H1 (cell line): ENCODE measurements at regions not wholly inside any gene's neighbourhood (a gene's known extent, or its start where the extent isn't known, plus 50 kb on each side); places are given as distances from the start of the nearest gene placed in this dataset.

ENCODE experiments used
- CTCF ChIA-PET: fragments of 300-600 bp; sonication (Branson Sonifier 250); formaldehyde crosslinking; loops from one replicate; lab custom pipeline; 2021; ENCODE audit not compliant: partially characterized antibody; lab: Charles Lee
- POLR2A ChIA-PET: fragments of 300-600 bp; sonication (Branson Sonifier 250); formaldehyde crosslinking; loops from one replicate; lab custom pipeline; 2021; ENCODE audit warnings: inconsistent platforms; ENCODE audit not compliant: partially characterized antibody; lab: Charles Lee
- DNase-seq, 2 experiments: peaks; one replicate each; pipeline versions ENCODE4 v3.0.0 to v3.0.0-alpha.2; 2010 to 2022; ENCODE audit warnings: low spot score in 2 of 2, low read depth in 1 of 2, mixed read lengths in 1 of 2
- FAIRE-seq: peaks from 2 replicates; lab custom pipeline; 2011; peaks lifted over from hg19 to GRCh38; lab: Jason Lieb, UNC
- H2AFZ ChIP-seq: 2 replicates; pipeline ENCODE4 v1.8.1; 2012; ENCODE audit warnings: low read length, inconsistent platforms
- H2AK5ac ChIP-seq: 2 replicates; pipeline ENCODE4 v1.6.1; 2013; ENCODE audit warnings: low read depth, low read length
- H2BK120ac ChIP-seq: replicated peaks from 2 replicates; pipeline ENCODE3; 2013; ENCODE audit warnings: low read depth, low read length, inconsistent platforms
- H2BK12ac ChIP-seq: 2 replicates; pipeline ENCODE4 v1.6.1; 2013; ENCODE audit warnings: low read depth, low read length
- H2BK15ac ChIP-seq: 2 replicates; pipeline ENCODE4 v1.6.1; 2013; ENCODE audit warnings: low read length
- H2BK20ac ChIP-seq: 2 replicates; pipeline ENCODE4 v1.6.1; 2013; ENCODE audit warnings: low read length
- H2BK5ac ChIP-seq: 2 replicates; pipeline ENCODE4 v1.6.1; 2013; ENCODE audit warnings: low read depth, low read length
- H3K14ac ChIP-seq: 2 replicates; pipeline ENCODE4 v1.6.1; 2013; ENCODE audit warnings: inconsistent platforms; ENCODE audit not compliant: insufficient read length
- H3K18ac ChIP-seq: 2 replicates; pipeline ENCODE4 v1.6.1; 2013; ENCODE audit warnings: low read length; ENCODE audit errors: extremely low read depth
- H3K23ac ChIP-seq: 2 replicates; pipeline ENCODE4 v1.6.1; 2013; ENCODE audit warnings: inconsistent platforms; ENCODE audit not compliant: insufficient read length
- H3K23me2 ChIP-seq: 2 replicates; pipeline ENCODE4 v1.6.1; 2013; ENCODE audit warnings: low read depth, low read length
- H3K27ac ChIP-seq: 2 replicates; pipeline ENCODE4 v1.6.1; 2011; ENCODE audit warnings: low read depth, low read length, inconsistent platforms
- H3K27me3 ChIP-seq, 4 experiments: replicated peaks in 1 of 4; 1 replicate in 1 of 4; 2 replicates in 3 of 4; pipeline versions ENCODE4 v1.6.1 to v1.8.1; 2011 to 2013; ENCODE audit warnings: low read length in 3 of 4, mild to moderate bottlenecking in 3 of 4, inconsistent platforms in 2 of 4, mixed read lengths in 2 of 4, moderate library complexity in 1 of 4; ENCODE audit not compliant: control insufficient read depth in 3 of 4, insufficient read depth in 3 of 4; ENCODE audit errors: extremely low read depth in 1 of 4
- H3K36me3 ChIP-seq, 4 experiments: 2 replicates each; pipeline versions ENCODE4 v1.6.1 to v1.8.1; 2011 to 2013; ENCODE audit warnings: mild to moderate bottlenecking in 4 of 4, low read length in 3 of 4, moderate library complexity in 2 of 4, control low read depth in 1 of 4, inconsistent platforms in 1 of 4; ENCODE audit not compliant: insufficient read depth in 4 of 4, control insufficient read depth in 2 of 4
- H3K4ac ChIP-seq: replicated peaks from 2 replicates; pipeline ENCODE3; 2013; ENCODE audit warnings: low read length, low read depth, mixed read lengths, inconsistent platforms; ENCODE audit not compliant: insufficient read length
- H3K4me1 ChIP-seq, 4 experiments: replicated peaks in 1 of 4; 1 replicate in 1 of 4; 2 replicates in 3 of 4; pipeline versions ENCODE4 v1.6.1 to v1.8.1; 2011 to 2013; ENCODE audit warnings: low read length in 3 of 4, inconsistent platforms in 2 of 4, mixed read lengths in 1 of 4; ENCODE audit not compliant: insufficient read depth in 4 of 4, control insufficient read depth in 3 of 4
- H3K4me2 ChIP-seq, 2 experiments: 2 replicates each; pipeline versions ENCODE4 v1.6.1 to v1.8.1; 2011 to 2013; ENCODE audit warnings: low read depth in 2 of 2, low read length in 2 of 2, control low read depth in 1 of 2, inconsistent platforms in 1 of 2, mild to moderate bottlenecking in 1 of 2; ENCODE audit not compliant: insufficient read depth in 1 of 2
- H3K4me3 ChIP-seq, 4 experiments: fragments of 200-600, 300-600 bp in 1 of 4; sonication (generic), shearing (Covaris generic), sonication (Bioruptor Twin) in 1 of 4; 2 replicates each; pipeline versions ENCODE4 v1.5.1 to v1.8.1; 2011 to 2016; ENCODE audit warnings: low read length in 4 of 4, low read depth in 3 of 4, control low read depth in 2 of 4, inconsistent platforms in 2 of 4, mild to moderate bottlenecking in 2 of 4, mixed read lengths in 1 of 4, moderate library complexity in 1 of 4; ENCODE audit not compliant: insufficient read depth in 2 of 4; ENCODE audit errors: extremely low read depth in 1 of 4
- H3K56ac ChIP-seq: replicated peaks from 2 replicates; pipeline ENCODE3; 2013; ENCODE audit warnings: low read depth, mild to moderate bottlenecking, mixed read lengths, low read length, inconsistent platforms; ENCODE audit not compliant: insufficient read length
- H3K79me1 ChIP-seq: 2 replicates; pipeline ENCODE4 v1.6.1; 2013; ENCODE audit warnings: low read depth, low read length, control low read depth
- H3K79me2 ChIP-seq, 2 experiments: 2 replicates each; pipeline versions ENCODE4 v1.6.1 to v1.8.1; 2012 to 2013; ENCODE audit warnings: low read length in 2 of 2, mild to moderate bottlenecking in 2 of 2, inconsistent platforms in 1 of 2; ENCODE audit not compliant: insufficient read depth in 2 of 2, control insufficient read depth in 1 of 2
- H3K9ac ChIP-seq, 4 experiments: replicated peaks in 1 of 4; 1 replicate in 1 of 4; 2 replicates in 3 of 4; pipeline versions ENCODE4 v1.6.1 to v1.8.1; 2011 to 2013; ENCODE audit warnings: low read depth in 3 of 4, low read length in 3 of 4, control low read depth in 2 of 4, mild to moderate bottlenecking in 2 of 4, moderate library complexity in 2 of 4, inconsistent platforms in 1 of 4; ENCODE audit errors: extremely low read depth in 1 of 4
- H3K9me3 ChIP-seq, 2 experiments: 2 replicates each; pipeline versions ENCODE4 v1.6.1 to v1.8.1; 2012 to 2013; ENCODE audit warnings: mild to moderate bottlenecking in 2 of 2, moderate library complexity in 2 of 2, control low read depth in 1 of 2, inconsistent platforms in 1 of 2, low read depth in 1 of 2, low read length in 1 of 2, mixed read lengths in 1 of 2; ENCODE audit not compliant: insufficient read depth in 2 of 2
- H4K20me1 ChIP-seq, 2 experiments: replicated peaks in 1 of 2; 2 replicates each; pipeline versions ENCODE3 to v1.8.1; 2011 to 2013; ENCODE audit warnings: inconsistent platforms in 2 of 2, low read length in 2 of 2, mild to moderate bottlenecking in 1 of 2; ENCODE audit not compliant: insufficient read depth in 2 of 2, control insufficient read depth in 1 of 2
- H4K5ac ChIP-seq: 2 replicates; pipeline ENCODE4 v1.6.1; 2013; ENCODE audit warnings: low read length, low read depth, mixed read lengths, inconsistent platforms; ENCODE audit not compliant: insufficient read length
- H4K8ac ChIP-seq: 2 replicates; pipeline ENCODE4 v1.8.0; 2013; ENCODE audit warnings: mild to moderate bottlenecking, moderate library complexity, low read length, inconsistent platforms; ENCODE audit not compliant: insufficient read depth; ENCODE audit errors: extremely low read depth
- H4K91ac ChIP-seq: replicated peaks from 2 replicates; pipeline ENCODE3; 2013; ENCODE audit warnings: low read length, mixed read lengths, inconsistent platforms; ENCODE audit not compliant: insufficient read length
- BACH1 ChIP-seq: IDR thresholded peaks from 2 replicates; pipeline ENCODE4 v1.6.1; 2012; ENCODE audit warnings: low read length, improper control_type of control experiment
- BCL11A ChIP-seq, 2 experiments: IDR thresholded peaks; one replicate each; pipeline ENCODE4 v1.6.1; 2011; ENCODE audit warnings: low read depth in 2 of 2, low read length in 2 of 2, mild to moderate bottlenecking in 2 of 2
- CBX5 ChIP-seq: fragments of 300-800, 300-1000 bp; sonication (generic); IDR thresholded peaks from 2 replicates; pipeline ENCODE4 v1.7.1; 2016; ENCODE audit warnings: antibody characterized with exemption, low read length, low read depth
- NANOG ChIP-seq: IDR thresholded peaks from 2 replicates; pipeline ENCODE4 v1.6.1; 2011; ENCODE audit warnings: low read length, low read depth, mild to moderate bottlenecking, inconsistent platforms; ENCODE audit not compliant: insufficient read depth, poor library complexity, severe bottlenecking
- RAD21 ChIP-seq, 2 experiments: IDR thresholded peaks in 1 of 2; conservative IDR thresholded peaks in 1 of 2; 2 replicates each; pipeline ENCODE4 v1.6.1; 2011; ENCODE audit warnings: low read depth in 2 of 2, low read length in 2 of 2, improper control_type of control experiment in 1 of 2, inconsistent platforms in 1 of 2, mild to moderate bottlenecking in 1 of 2, moderate library complexity in 1 of 2
- RNF2 ChIP-seq: fragments of 200-900, 300-1000 bp; sonication (generic); IDR thresholded peaks from 2 replicates; pipeline ENCODE4 v1.7.1; 2016; ENCODE audit warnings: borderline replicate concordance, low read depth, mild to moderate bottlenecking, antibody characterized with exemption, low read length; ENCODE audit not compliant: poor library complexity, severe bottlenecking; ENCODE audit errors: missing control alignments
- SIRT6 ChIP-seq: IDR thresholded peaks from one replicate; pipeline ENCODE4 v1.7.1; 2012; ENCODE audit warnings: low read length, inconsistent platforms
- SIX5 ChIP-seq: IDR thresholded peaks from 2 replicates; pipeline ENCODE4 v1.6.1; 2011; ENCODE audit warnings: mild to moderate bottlenecking, low read depth, low read length
- SP4 ChIP-seq: IDR thresholded peaks from 2 replicates; pipeline ENCODE4 v1.6.1; 2012; ENCODE audit warnings: low read length, inconsistent platforms
- SUZ12 ChIP-seq: fragments of 200-600 bp; sonication (generic); IDR thresholded peaks from 2 replicates; pipeline ENCODE4 v1.6.1; 2012; ENCODE audit warnings: mild to moderate bottlenecking, inconsistent platforms, low read length, moderate library complexity, mixed read lengths
- TCF12 ChIP-seq: IDR thresholded peaks from 2 replicates; pipeline ENCODE4 v1.6.1; 2011; ENCODE audit warnings: low read depth, mild to moderate bottlenecking, low read length
- YY1 ChIP-seq: IDR thresholded peaks from 2 replicates; pipeline ENCODE4 v1.6.1; 2011; ENCODE audit warnings: low read depth, mild to moderate bottlenecking, low read length

DNA sequence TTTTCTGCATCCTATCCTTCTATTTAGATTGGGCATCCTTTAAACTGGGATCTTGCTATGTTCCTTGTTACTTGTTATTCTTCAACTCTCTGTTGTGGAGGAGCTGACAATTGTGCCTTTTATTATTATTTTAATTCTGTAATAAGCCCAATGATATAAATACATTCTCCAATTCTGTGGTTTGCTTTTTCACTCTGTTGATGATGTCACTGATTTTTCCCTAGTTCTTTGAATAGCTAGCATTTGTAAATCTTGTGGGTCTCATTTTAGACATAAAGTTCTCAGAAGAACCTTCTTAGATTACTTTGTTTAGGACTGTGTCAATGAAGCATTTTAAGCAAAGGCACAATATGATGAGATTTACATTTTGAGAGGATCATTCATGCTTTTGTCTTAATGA, 79.5 kb upstream of the SLC8A1 start:
- H3K4me3 ChIP-seq, result no peak overlapping the region
- no peak for FAIRE-seq
- no peaks in the 10 kb centered on the region for H3K36me3 ChIP-seq
- no peak overlapping the region for H4K91ac ChIP-seq
- no peak overlapping the region for H3K14ac ChIP-seq
- H3K27me3 ChIP-seq, result no peaks in the 10 kb centered on the region
- no peak overlapping the region for H3K27ac ChIP-seq
- no peak overlapping the region for H2BK5ac ChIP-seq
- no peak overlapping the region for H4K5ac ChIP-seq
- H2BK15ac ChIP-seq, result no peak overlapping the region
- H3K4ac ChIP-seq, result no peak overlapping the region
- H3K18ac ChIP-seq, result no peak overlapping the region
- no peak overlapping the region for H2BK12ac ChIP-seq
- ChIA-PET POLR2A (no interaction called here), CTCF (interaction anchor here (0.9 kb wide), 1 partner anchor 82 kb away, joined by 4 read pairs; no protein-coding TSS in a partner anchor)
- H2BK120ac ChIP-seq, result no peak overlapping the region
- no peak for DNase-seq
- H4K8ac ChIP-seq, result no peak overlapping the region
- no peak overlapping the region for H3K9ac ChIP-seq
- H3K9me3 ChIP-seq, result no peaks in the 10 kb centered on the region
- TF ChIP-seq SP4 (no peak), YY1 (no peak), TCF12 (no peak), SIRT6 (no peak), RNF2 (no peak), SIX5 (no peak), BCL11A (IDR thresholded peaks at IDR 0.05; ENCODE audit: low read depth in 2 of 2, low read length in 2 of 2) (no peak), NANOG (no peak), BACH1 (no peak), CBX5 (no peak), RAD21 (IDR thresholded peaks at IDR 0.05 in 1 of 2, conservative IDR thresholded peaks at IDR 0.05 in 1 of 2; ENCODE audit: low read depth in 2 of 2, low read length in 2 of 2) (no peak), SUZ12 (no peak)
- H3K79me1 ChIP-seq, result no peaks in the 10 kb centered on the region
- H2AK5ac ChIP-seq, result no peak overlapping the region
- no peak overlapping the region for H3K56ac ChIP-seq
- H3K23me2 ChIP-seq, result no peaks in the 10 kb centered on the region
- no peaks in the 10 kb centered on the region for H4K20me1 ChIP-seq
- no peaks in the 10 kb centered on the region for H3K79me2 ChIP-seq
- H3K23ac ChIP-seq, result no peak overlapping the region
- H3K4me1 ChIP-seq, result no peaks in the 10 kb centered on the region
- no peak overlapping the region for H2BK20ac ChIP-seq
- no peak overlapping the region for H3K4me2 ChIP-seq
- no peak overlapping the region for H2AFZ ChIP-seq
